Renal cortical epithelial cell (primary cell): ENCODE measurements at regions not wholly inside any gene's neighbourhood (a gene's known extent, or its start where the extent isn't known, plus 50 kb on each side); places are given as distances from the start of the nearest gene placed in this dataset.
"Not testable (repeated sequence)": the region's sequence is repeated elsewhere in the genome, so short reads cannot be mapped to it uniquely, and the experiment has no call there.

Experiments
- DNase-seq: peaks from one replicate; pipeline ENCODE4 v3.0.0-alpha.2; 2011; ENCODE audit warnings: low read depth

DNA sequence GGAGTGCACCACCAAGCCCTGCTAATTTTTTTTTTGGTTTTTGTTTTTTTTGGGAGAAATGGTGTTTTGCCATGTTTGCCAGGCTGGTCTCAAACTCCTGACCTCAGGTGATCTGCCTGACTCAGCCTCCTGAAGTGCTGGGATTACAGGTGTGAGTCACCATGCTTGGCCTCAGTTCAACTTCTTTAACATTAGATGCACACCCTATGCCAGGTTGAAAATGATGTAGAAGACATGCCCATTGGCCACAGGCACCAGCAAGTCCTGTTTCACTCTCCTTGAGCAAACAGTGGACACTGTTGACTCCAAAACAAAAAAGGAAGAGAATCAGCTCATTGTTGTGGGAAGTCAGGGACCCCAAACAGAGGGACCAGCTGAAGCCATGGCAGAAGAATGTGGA lies 1205.3 kb downstream of the REEP3 start:
- peak; percentile 61 for DNase-seq

DNA sequence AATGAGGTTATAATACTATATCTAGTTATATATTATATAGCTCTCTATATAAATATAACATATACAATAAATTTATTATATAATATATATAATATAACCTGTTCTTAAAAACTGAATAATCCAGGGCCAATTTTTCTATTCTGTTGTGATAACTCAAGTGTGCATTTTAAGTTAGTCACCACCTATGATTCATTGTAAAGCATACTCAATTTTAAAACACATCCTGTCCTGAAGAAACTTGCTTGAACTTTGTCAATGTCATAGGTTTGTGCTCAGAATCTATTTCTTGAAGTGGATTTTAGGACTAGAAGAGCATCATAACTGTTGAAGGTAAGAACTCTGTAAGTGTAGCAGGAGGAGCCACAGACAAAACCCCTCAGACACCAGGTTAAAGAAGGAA lies 1209.8 kb downstream of the REEP3 start:
- peak; percentile 78 for DNase-seq

DNA sequence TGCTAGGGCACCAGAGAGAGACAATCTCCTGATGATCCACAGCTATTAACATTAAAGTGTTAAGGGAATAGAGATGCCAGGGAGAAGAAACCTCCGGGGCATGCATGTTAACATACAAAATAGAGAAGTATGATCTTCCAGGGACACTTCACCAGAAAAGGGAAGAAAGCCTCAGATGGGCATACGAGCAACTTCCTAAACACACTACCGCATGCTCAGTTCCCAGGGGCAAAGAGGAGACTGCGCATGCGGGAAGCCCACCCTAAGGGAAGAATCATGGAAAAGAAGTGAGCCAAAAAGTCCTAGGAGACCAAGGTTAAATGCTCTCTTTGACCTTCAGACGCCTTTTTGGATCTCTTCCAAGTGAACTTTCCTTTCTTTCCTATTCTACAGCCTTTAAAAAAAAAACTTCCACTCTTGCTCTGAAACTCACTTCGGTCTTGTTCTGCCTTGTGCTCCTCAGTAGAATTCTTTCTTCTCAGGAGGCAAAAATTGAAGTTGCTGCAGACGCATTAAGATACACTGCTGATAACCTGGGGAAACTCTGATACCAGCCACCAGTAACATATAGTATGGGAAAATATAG lies 1211.3 kb downstream of the REEP3 start:
- no peak for DNase-seq

DNA sequence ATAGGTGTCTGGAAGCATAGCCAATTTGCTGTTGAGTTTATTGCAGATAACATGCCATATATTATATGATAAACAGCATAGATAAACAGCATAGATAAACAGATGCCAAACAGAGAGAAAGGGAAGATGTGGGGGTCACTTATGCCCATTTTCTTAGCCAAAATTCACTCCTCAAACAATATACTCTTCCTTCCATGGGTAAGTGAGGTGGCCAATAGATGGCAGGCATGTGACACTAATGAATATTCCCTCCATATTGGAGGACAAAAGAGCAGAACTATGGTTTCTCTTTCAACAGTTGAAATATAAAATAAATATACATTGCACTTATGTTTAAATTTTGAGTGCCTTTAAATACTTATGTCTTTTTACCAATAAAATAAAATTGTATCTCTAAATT lies 1212.8 kb downstream of the REEP3 start:
- DNase-seq, result peak; percentile 59

DNA sequence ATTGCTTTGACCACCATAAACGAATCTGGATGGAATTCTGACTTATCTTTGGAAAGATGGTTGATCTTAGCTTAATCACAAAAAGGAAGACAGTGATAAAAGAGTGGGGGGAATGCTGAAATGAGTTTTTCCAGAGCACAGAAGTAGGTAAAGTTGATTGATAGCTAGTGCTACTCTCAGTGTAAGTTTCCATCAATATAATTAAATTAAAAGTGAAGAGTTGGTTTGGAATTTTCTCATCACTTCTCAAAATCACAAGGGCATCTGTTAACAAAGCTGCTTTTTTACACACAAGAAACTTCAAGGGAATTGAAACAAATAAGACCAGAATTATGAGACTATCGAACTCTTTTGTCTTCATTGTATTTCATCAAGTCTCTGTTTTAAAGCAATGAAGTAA lies 1217.3 kb downstream of the REEP3 start:
- DNase-seq, result no peak

DNA sequence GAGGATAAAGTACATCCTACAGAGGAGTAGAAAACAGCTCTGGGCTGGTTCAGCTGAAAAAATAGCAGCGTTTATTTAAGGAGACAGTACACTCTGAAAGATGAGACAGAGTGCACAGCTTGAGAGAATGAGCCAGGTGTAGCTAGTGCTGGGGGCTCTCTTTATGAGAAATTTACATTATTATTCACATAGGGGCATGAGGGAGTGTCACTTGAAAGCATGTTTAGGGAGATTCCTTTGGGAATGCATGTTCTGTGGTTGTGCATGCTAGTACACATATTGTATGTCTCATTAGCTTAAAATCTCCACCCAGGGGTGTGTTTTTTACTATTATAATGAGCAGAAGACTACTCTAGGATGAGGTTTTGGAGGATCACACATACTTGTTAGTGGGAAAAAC lies 1224.4 kb downstream of the REEP3 start:
- DNase-seq, result no peak

DNA sequence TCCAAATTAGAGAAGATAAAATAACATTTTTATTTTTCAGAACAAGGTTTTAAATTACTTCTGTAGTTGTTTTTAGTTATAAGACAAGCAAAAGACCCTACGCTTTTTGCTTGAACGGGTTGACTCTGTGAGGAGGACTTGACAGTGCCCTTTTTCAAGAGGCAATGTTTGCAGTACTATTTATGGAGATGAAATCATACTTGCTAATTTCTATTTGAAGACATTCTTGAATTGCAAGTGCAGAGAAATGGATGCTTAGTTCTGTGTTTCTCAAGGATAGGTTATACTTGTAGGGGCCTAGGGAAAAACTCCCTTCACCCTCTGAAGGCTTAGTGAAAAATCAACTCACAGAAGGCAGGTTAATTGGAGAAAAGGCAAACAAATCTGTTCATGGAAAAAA lies 1229.5 kb downstream of the REEP3 start:
- DNase-seq, result no peak

DNA sequence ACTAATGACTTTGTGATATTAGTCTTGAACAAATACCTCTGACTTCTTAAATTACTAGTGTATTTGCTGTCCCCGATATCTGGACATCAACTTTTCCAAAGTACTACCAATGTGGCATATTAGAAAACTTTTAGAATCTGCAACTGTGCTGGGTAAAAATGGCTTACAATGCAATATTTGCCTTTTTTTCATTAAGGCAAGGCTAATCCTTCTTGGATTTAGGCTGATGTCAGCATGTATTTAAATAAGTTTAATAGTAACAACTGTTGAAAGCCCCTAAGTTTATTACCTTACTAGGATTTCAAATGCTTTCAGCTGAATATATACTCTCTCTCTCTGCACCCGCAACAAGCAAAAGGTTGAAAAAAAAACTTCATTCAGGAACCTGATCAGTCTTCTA lies 1232.3 kb downstream of the REEP3 start:
- no peak for DNase-seq

DNA sequence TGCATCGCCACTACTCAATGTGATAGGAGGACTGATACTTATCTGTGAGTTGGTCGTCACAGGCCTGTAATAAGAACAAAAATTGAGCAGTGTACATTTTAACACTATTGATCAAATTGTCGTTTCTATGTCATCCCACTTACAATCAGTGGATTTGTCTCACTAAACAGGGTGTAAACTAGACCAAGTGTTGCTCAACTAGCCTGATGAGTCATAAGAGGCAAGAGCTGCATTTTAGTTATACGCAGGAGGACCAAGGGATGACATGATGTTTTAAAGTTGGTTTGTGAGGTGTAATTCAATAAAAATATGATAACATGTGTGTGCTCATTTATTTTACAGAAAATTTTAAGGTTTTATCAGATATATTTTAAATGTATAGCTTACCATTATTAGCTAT lies 1239.2 kb downstream of the REEP3 start:
- DNase-seq, result peak; percentile 76

DNA sequence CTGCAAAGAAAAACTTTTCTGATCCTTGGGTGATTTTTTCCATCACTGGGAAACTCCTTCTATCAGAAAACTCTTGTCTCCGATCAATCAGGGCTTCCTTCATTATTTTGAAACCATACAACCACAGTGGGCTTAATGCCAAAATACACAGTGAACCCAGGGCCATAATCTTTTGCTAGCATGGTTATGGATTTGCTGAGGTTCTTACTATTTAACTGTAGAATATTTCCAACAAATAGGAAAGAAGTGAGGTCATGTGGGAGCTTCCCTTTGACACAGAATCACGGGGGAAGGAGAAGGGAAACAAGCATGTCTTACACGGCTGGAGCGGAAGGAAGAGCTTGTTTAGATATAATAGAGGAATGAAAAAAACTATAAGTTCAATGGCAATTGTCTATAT lies 1241.7 kb downstream of the REEP3 start:
- DNase-seq, result no peak

DNA sequence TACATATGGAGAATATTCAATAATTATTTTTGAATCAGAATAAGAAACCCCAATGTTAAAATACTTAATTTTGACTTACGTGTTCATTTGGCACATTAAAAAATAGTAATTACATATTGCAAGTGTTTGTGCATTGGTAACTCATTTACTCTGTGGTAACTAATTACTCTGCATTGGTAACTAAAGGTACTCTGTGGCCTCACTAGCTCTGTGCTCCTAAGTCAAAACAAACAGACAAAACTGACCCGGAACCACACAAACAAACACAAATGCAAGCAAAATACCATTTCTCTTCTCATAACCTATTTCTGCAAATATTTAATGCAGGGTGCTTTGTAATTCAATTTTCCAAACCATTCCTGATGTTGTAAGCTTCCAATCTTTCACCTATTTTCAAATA lies 1244.3 kb downstream of the REEP3 start:
- peak; percentile 57 for DNase-seq

DNA sequence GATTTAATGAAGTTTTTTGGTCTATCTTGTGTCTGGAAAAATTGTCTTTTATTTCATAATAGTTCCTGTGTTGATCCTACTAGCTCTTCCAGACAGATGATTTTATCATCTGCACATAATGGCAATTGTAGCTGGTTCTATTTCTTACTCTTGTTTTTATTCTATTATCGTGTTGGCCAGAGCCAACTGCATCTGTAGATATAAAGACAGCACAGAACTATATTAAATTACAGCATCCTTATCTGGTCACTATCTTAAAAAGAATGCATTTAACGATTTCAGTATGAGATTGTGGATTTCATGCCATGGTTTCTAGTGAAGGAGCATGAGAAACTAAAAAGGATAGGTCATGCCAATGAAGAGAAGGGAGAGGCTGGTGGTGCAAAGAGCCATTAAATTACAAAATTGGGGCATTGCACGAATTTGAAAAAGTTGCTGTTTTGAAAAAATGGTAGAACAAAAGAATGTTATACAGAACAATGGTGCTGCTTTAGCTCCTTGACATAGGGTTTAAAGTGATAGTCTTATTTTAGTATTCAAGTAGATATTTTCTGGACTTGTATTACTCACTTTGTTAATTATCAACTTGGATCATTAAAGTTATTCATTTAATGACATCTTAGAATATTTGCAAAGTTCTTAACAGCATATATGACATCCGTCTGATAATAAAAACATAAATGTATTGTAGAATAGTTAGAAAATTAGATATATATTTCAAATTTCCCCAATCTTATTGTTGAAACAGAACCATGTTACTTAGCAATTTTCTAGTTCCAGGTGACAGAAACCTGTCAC lies 1250.3 kb downstream of the REEP3 start:
- DNase-seq, result peak; percentile 58

DNA sequence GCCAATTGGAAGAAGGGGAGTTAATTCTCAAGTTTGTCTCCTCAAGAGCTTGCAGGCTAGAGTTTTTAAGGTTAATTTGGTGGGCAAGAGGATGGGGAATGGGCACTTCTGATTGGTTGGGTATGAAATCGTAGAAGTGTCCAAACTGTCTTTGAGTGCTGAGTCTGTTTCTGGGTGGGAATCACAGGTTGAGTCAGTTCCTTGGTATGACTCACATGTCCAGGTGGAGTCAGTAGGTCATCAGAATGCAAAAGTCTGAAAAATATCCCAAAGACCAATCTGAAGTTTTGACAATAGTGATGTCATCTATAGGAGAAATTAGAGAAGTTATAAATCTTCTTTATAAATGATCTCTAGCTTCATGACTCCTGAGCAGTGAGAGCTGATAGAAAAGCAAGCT lies 1252.2 kb downstream of the REEP3 start:
- DNase-seq, result peak; percentile 37

DNA sequence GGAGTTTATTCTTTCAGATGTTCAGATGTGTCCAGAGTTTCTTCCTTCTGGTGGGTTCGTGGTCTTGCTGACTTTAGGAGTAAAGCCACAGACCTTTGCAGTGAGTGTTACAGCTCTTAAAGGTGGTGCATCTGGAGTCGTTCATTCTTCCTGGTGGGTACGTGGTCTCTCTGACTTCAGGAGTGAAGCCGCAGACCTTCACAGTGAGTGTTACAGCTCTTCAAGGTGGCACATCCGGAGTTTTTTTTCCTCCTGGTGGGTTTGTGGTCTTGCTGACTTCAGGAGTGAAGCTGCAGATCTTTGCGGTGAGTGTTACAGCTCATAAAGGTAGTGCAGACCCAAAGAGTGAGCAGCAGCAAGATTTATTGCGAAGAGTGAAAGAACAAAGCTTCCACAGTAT lies 1263.2 kb downstream of the REEP3 start:
- DNase-seq, result not testable (repeated sequence)

DNA sequence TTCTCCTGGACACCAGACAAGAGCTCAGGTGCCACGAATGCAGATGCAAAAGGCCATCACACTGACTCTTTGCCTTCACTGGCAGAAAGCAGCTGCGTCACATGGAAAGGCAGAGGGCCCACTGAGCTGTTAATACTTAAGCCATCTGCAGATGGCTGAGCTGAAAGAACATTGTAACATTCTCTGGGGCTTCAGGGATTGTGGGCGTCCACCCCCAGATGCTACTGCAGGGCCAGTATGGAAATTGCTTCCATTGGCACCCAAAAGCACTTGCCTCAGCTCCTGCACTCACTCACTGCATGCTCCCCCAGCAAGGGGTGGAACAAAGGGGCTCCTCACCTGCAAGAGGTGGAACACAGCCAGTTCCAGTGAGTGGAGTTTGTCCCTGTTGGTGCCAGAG lies 1264.6 kb downstream of the REEP3 start:
- no peak for DNase-seq

DNA sequence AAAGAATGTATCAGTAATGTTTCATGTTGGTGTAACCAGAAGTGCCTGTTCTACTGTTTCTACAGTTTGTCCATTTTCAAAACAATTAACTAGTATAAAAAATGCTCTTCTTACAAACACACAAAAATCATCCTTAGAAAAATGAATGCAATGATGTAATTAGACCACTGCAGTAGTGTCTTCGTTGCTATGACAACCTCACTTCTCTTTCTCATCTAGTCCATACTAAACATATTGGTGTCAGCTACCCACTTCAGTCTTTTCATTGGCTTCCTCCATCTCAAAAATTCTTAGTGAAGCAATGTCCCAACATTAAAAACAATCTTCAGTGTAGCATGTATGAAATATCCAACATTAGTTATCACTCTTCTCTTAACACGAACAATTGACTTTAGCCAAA lies 1265.8 kb downstream of the REEP3 start:
- no peak for DNase-seq

DNA sequence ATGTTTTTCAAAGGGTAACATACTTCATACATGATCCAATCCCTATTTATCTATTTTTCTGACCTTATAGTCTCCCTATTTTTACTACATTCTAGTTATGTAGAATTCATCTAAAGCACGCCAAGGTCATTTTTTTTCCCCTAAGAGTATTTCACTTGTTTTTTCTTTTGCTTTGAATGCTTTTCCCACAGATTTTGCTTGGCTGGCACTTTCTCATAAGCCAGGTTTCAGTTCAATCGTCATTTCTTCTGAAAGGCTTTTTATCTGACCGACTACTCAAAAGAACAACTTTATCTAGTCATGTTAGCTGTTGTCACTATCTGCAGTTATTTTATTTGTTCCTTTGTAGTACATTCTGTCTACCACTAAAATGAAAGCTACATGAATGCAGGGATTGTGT lies 1274.6 kb downstream of the REEP3 start:
- no peak for DNase-seq

DNA sequence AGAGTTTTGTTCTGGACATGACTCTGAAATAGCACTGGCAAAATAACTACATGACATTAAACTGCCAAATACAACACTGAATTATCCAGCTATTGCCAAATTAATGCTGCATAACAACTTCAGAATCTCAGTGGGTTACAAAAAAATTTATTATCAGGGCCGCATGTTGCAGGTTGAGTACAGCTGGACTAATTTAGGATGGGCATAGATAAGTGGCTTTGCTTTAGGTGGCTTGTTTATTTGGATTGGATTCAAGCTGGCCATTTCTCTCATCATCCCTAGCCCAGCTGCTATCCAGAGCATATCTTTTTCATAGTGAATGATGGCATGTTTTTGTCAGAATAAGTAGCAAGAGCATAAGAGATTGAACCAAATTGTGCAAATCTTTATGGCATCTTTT lies 1277.1 kb downstream of the REEP3 start:
- DNase-seq, result no peak

DNA sequence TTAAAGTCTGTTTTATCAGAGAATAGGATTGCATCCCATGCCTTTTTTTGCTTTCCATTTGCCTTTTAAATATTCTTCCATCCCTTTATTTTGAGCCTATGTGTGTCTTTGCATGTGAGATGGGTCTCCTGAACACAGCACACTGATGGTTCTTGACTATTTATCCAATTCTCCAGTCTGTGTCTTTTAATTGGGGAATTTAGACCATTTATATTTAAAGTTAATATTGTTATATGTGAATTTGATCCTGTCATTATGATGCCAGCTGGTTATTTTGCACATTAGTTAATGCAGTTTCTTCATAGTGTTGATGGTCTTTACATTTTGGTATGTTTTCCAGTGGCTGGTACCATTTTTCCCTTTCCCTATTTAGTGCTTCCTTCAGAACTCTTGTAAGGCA lies 1287.0 kb downstream of the REEP3 start:
- not testable (repeated sequence) for DNase-seq

DNA sequence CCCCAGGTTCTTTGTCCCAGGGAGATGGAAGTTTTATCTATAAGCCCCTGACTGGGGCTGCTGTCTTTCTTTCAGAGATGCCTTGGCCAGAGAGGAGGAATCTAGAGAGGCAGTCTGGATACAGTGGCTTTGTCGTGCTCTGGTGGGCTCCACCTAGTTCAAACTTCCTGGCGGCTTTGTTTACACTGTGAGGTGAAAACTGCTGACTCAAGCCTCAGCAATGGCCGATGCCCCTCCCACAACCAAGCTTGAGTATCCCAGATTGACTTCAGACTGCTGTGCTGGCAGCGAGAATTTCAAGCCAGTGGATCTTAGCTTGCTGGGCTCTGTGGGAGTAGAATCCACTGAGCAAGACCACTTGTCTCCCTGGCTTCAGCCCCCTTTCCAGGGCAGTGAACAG lies 1288.8 kb downstream of the REEP3 start:
- DNase-seq, result peak; percentile 88

DNA sequence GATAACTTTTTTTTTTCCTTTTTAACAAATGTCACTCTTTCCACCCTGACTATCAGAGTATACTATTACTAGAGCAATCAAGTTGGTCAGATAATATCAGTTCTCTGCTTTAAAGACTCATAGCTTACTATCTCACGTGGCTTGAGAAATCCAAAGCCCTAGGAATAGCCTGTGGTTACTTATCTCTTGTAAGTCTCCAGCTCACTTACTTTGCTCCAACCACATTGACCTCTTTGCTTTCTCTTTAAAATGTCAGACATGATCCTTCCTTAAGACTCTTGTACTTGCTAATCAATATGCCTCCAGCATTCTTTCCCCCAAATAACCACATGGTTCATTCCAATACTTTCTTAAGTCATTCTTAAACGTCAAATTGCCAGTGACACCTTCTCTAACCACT lies 1292.2 kb downstream of the REEP3 start:
- DNase-seq, result no peak

DNA sequence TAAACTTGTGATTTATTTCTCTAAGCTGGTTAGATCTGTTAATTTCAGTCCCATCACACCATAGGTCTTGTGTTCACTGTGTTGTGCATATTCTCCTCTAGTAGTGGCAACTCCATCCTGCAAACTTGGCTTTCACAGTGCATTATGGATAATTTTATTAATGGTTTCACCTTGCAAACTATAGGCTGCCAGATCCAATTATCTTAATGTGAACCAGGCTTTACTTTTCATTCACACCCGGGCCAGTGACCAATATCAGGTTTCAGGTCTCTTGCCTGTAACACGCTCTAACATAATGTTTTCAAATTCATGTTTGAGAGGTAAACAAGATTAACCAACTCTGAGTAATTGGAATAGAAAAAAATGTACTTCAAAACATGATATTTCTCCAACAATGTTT lies 1293.0 kb downstream of the REEP3 start:
- no peak for DNase-seq

DNA sequence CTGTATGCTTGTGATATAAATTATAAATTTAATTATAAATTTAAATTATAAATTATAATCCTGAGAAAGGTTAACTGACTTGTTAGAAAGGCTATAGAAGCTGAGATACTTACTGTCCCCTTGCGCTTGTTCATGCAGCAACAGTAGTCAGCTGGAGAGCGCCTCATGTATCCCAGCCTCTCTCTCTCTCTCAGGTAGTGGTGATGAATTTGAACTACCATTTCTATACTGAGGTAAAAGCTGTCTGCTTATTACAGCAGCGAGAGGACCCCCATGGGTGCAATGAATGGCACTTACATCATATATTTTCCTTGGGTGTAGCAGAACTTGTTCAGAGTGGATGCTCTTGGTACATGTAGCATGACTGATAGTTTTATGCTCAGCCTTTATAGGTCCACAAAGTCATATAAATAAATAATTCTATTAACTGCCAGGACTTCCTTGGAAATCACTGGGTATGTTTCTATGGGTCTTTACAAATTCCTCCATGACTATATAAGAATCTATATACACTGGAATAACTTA lies 1308.7 kb downstream of the REEP3 start:
- no peak for DNase-seq

DNA sequence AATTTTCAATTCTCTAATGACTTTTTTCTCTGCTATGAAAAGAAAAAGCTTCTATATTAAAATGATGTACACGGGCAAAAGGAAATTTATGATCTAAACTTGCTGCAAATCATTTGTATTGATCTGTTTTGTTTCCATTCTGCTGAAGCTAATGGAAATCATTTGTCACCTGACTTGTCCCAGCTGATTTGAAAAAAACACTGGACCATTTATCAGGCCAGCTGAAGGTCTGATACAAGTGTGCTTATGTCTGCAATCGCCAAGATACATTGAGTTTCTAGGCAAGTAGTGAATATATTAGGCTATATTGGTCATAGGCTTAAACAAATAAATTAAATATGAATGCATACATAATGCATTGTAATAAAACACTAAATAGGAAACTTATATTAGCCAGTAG lies 1309.7 kb downstream of the REEP3 start:
- no peak for DNase-seq
